ENCODE measurements at regions not wholly inside any gene's neighbourhood (a gene's known extent, or its start where the extent isn't known, plus 50 kb on each side); places are given as distances from the start of the nearest gene placed in this dataset.

DNA sequence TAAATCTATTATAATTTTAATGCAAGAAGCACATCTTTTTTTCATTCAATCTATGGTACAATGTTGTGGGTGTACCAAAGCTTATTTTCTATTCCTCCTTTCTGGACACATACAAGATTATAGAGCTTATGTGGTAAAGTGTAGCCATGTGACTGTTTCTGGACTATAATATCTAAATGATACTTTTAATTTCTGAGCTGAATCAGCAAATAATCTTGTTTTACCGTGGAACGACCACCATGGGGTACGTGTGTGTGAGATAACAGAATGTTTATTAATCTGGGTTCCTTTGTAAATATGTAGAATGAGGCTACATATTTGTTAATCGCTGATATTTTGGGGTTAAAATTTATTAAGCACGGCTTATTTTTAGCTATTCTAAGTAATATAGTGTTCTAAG is 111.5 kb upstream of the EYS start (continued):
- TF ChIP-seq, protein P1, sequence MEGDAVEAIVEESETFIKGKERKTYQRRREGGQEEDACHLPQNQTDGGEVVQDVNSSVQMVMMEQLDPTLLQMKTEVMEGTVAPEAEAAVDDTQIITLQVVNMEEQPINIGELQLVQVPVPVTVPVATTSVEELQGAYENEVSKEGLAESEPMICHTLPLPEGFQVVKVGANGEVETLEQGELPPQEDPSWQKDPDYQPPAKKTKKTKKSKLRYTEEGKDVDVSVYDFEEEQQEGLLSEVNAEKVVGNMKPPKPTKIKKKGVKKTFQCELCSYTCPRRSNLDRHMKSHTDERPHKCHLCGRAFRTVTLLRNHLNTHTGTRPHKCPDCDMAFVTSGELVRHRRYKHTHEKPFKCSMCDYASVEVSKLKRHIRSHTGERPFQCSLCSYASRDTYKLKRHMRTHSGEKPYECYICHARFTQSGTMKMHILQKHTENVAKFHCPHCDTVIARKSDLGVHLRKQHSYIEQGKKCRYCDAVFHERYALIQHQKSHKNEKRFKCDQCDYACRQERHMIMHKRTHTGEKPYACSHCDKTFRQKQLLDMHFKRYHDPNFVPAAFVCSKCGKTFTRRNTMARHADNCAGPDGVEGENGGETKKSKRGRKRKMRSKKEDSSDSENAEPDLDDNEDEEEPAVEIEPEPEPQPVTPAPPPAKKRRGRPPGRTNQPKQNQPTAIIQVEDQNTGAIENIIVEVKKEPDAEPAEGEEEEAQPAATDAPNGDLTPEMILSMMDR (IDR thresholded peaks at IDR 0.05; ENCODE audit: control extremely low read depth in 1 of 3, insufficient read depth in 1 of 3, low read depth in 1 of 3, low read length in 3 of 3), result no peak
- no peak for TF ChIP-seq RXRA (IDR thresholded peaks at IDR 0.05; ENCODE audit: insufficient read depth, low read depth, low read length)
- TF ChIP-seq BACH1 (IDR thresholded peaks at IDR 0.05; ENCODE audit: low read length), result no peak
- no peak for TF ChIP-seq KDM1A (IDR thresholded peaks at IDR 0.05; ENCODE audit: borderline replicate concordance, low read length)
- no peak for TF ChIP-seq NRF1 (IDR thresholded peaks at IDR 0.05; ENCODE audit: low read depth, low read length)
- no peak for TF ChIP-seq BRCA1 (IDR thresholded peaks at IDR 0.05; ENCODE audit: low read depth, low read length)

Data from H1 (cell line).